HCT116 (cell line): ENCODE measurements at regions not wholly inside any gene's neighbourhood (a gene's known extent, or its start where the extent isn't known, plus 50 kb on each side); places are given as distances from the start of the nearest gene placed in this dataset.

Experiments
- ATAC-seq: fragments of 200-7000 bp; cut with Tn5 transposase; 2 replicates; pipeline ENCODE4 v1.9.1; 2020; ENCODE audit warnings: mild to moderate bottlenecking, moderate library complexity
- BruUV-seq: library from RNA; stranded (reverse); fragments of 400-500 nt; replicated peaks from 2 replicates; lab custom pipeline; 2021; lab: Mats Ljungman, UMichigan
- CTCF ChIA-PET: fragments of 300-600 bp; sonication (Branson Sonifier 250); formaldehyde crosslinking; loops from one replicate; lab custom pipeline; 2021; ENCODE audit warnings: antibody characterized with exemption; lab: Charles Lee
- POLR2A ChIA-PET: fragments of 300-600, 350-600 bp; sonication (Branson Sonifier 250); formaldehyde crosslinking; loops from one replicate; lab custom pipeline; 2021; ENCODE audit warnings: antibody characterized with exemption; lab: Charles Lee
- RAD21 ChIA-PET, 2 experiments: fragments of 300-600 bp; sonication (Branson Sonifier 250); formaldehyde crosslinking; loops; one replicate each; lab custom pipeline; 2023; ENCODE audit warnings: low total read pairs in 2 of 2; ENCODE audit not compliant: uncharacterized antibody in 2 of 2, unreplicated experiment in 2 of 2, low non-redundant PET in 1 of 2; lab: Charles Lee
- DNase-seq: peaks from one replicate; pipeline ENCODE4 v3.0.0-alpha.2; 2010; ENCODE audit warnings: low read depth, low spot score
- H2AFZ ChIP-seq: fragments of 200-600 bp; shearing (Covaris generic), sonication (generic); 2 replicates; pipeline ENCODE4 v1.6.1; 2017; ENCODE audit warnings: low read depth, mixed run types, mixed read lengths, antibody characterized with exemption, low read length; ENCODE audit not compliant: poor library complexity, severe bottlenecking
- H3K27ac ChIP-seq: 2 replicates; pipeline ENCODE4 v1.5.1; 2012; ENCODE audit warnings: low read depth, low read length
- H3K27me3 ChIP-seq: fragments of 200-600 bp; sonication (generic); 2 replicates; pipeline ENCODE4 v1.6.1; 2016; ENCODE audit warnings: mixed run types, low read length, mixed read lengths; ENCODE audit not compliant: insufficient read depth
- H3K36me3 ChIP-seq, 2 experiments: fragments of 200-500 bp in 1 of 2; fragments of 200-600 bp in 1 of 2; sonication (Bioruptor generic) in 1 of 2; sonication (generic) in 1 of 2; 2 replicates each; pipeline versions ENCODE4 v1.5.1 to v1.6.1; 2014 to 2016; ENCODE audit warnings: low read length in 2 of 2, inconsistent platforms in 1 of 2, mixed read lengths in 1 of 2, mixed run types in 1 of 2; ENCODE audit not compliant: insufficient read depth in 2 of 2, control insufficient read depth in 1 of 2
- H3K4me1 ChIP-seq, 2 experiments: fragments of 200-600 bp in 1 of 2; sonication (generic) in 1 of 2; 2 replicates each; pipeline versions ENCODE4 v1.5.1 to v1.6.1; 2012 to 2017; ENCODE audit warnings: low read length in 2 of 2, inconsistent platforms in 1 of 2, mild to moderate bottlenecking in 1 of 2, mixed read lengths in 1 of 2, mixed run types in 1 of 2, moderate library complexity in 1 of 2; ENCODE audit not compliant: insufficient read depth in 2 of 2, control insufficient read depth in 1 of 2
- H3K4me2 ChIP-seq: fragments of 200-600 bp; sonication (generic); 2 replicates; pipeline ENCODE4 v1.6.1; 2017; ENCODE audit warnings: mixed run types, low read length, mixed read lengths
- H3K4me3 ChIP-seq, 2 experiments: fragments of 200-600 bp in 1 of 2; sonication (generic) in 1 of 2; replicated peaks in 1 of 2; 2 replicates each; pipeline ENCODE4 v1.5.1; 2011 to 2016; ENCODE audit warnings: low read length in 2 of 2, control low read depth in 1 of 2, low read depth in 1 of 2, mild to moderate bottlenecking in 1 of 2, mixed read lengths in 1 of 2, mixed run types in 1 of 2
- H3K79me2 ChIP-seq: fragments of 200-600 bp; sonication (generic); 2 replicates; pipeline ENCODE4 v1.6.1; 2017; ENCODE audit warnings: mild to moderate bottlenecking, mixed run types, low read length, moderate library complexity, mixed read lengths; ENCODE audit not compliant: insufficient read depth
- H3K9ac ChIP-seq: fragments of 200-600 bp; sonication (generic); 2 replicates; pipeline ENCODE4 v1.6.1; 2016; ENCODE audit warnings: low read length, mixed read lengths
- H3K9me2 ChIP-seq: fragments of 200-600 bp; sonication (generic), shearing (Covaris generic); 2 replicates; pipeline ENCODE4 v1.6.1; 2017; ENCODE audit warnings: mixed run types, mild to moderate bottlenecking, moderate library complexity; ENCODE audit not compliant: insufficient read depth
- H3K9me3 ChIP-seq, 2 experiments: fragments of 200-500 bp in 1 of 2; fragments of 200-600 bp in 1 of 2; sonication (Bioruptor generic) in 1 of 2; sonication (generic) in 1 of 2; 2 replicates each; pipeline ENCODE4 v1.6.1; 2014 to 2017; ENCODE audit warnings: low read length in 2 of 2, mixed read lengths in 2 of 2, inconsistent platforms in 1 of 2, low read depth in 1 of 2, mild to moderate bottlenecking in 1 of 2, mixed run types in 1 of 2, moderate library complexity in 1 of 2; ENCODE audit not compliant: control insufficient read depth in 1 of 2, insufficient read depth in 1 of 2
- H4K20me1 ChIP-seq: fragments of 200-600 bp; sonication (generic), shearing (Covaris generic); 2 replicates; pipeline ENCODE4 v1.6.1; 2017; ENCODE audit warnings: mixed run types, mild to moderate bottlenecking, moderate library complexity; ENCODE audit not compliant: insufficient read depth
- EZH2phosphoT487 ChIP-seq: fragments of 200-600 bp; IDR thresholded peaks from 2 replicates; pipeline ENCODE4 v1.6.1; 2018; ENCODE audit warnings: antibody characterized with exemption, borderline replicate concordance
- POLR2A ChIP-seq: IDR thresholded peaks from 2 replicates; pipeline ENCODE4 v1.7.0; 2011; ENCODE audit warnings: borderline replicate concordance; ENCODE audit not compliant: insufficient read depth, insufficient read length; ENCODE audit errors: extremely low read depth
- RAD21 ChIP-seq: IDR thresholded peaks from 2 replicates; pipeline ENCODE4 v1.6.1; 2012; ENCODE audit warnings: low read depth, mild to moderate bottlenecking
- YY1 ChIP-seq: IDR thresholded peaks from 2 replicates; pipeline ENCODE4 v1.6.1; 2011; ENCODE audit warnings: low read length, low read depth, moderate library complexity, mild to moderate bottlenecking; ENCODE audit not compliant: insufficient replicate concordance; ENCODE audit errors: extremely low read depth
- ZNF274 ChIP-seq: fragments of 200-500 bp; sonication (Bioruptor generic); IDR thresholded peaks from 2 replicates; pipeline ENCODE4 v1.6.1; 2014; ENCODE audit warnings: mild to moderate bottlenecking, low read depth, low read length, inconsistent platforms
- intact Hi-C: fragments of 100-400 bp; cut with micrococcal nuclease; formaldehyde crosslinking; loops from 2 replicates; pipeline ENCODE4 v1.10.0; 2022
- TF ChIP-seq, protein P1 (sequence below): IDR thresholded peaks from 2 replicates; pipeline ENCODE4 v1.6.1; 2011; ENCODE audit warnings: mild to moderate bottlenecking, low read length, moderate library complexity; ENCODE audit not compliant: insufficient replicate concordance; ENCODE audit errors: extremely low read depth
- TF ChIP-seq, protein P2 (sequence below): IDR thresholded peaks from 2 replicates; pipeline ENCODE4 v1.6.1; 2012; ENCODE audit warnings: low read depth

DNA sequence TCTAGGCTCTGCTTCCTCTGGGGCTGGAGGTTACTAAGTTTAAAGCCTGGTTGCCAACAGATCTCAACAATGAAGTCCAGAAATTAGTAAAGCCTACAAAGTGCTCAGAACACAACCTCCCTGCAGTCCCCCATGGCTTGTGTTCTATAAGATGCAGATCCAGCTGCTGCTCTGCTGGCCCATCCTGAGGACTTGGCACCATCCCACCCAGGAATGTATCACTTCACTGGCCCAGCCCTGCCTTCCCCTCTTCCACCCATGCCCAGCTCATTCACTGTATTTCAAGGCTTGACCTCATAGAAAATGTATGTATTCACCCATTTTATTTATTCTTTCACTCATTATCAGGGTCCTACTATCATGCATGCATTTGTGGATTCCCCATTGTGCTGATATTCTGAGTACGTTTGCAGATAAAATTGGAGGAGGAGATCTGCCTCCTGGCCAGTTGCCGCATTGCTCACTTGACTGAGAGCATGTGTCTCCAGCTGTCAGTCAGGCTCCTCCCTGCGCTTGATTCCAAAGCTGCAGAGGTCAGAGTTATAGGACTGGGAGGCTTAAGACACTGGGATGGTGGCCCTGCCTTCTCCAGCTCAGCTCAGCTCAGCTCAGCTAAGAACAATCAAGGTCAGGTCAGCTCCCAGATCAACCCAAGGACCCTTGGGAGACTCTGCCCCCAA is 104.8 kb downstream of the MAFB start:
- DNase-seq (no peak), ATAC-seq (no peak)
- H2AFZ ChIP-seq, result no peak overlapping the region
- H3K9ac ChIP-seq, result no peak overlapping the region
- no peaks in the 10 kb centered on the region for H3K79me2 ChIP-seq
- no TSS peak for BruUV-seq
- H3K4me1 ChIP-seq, result no peaks in the 10 kb centered on the region
- no peaks in the 10 kb centered on the region for H3K9me3 ChIP-seq
- H3K4me2 ChIP-seq, result no peak overlapping the region
- H3K9me2 ChIP-seq, result no peaks in the 10 kb centered on the region
- H3K27ac ChIP-seq, result no peak overlapping the region
- POLR2A ChIA-PET, result no interaction called here
- no peaks in the 10 kb centered on the region for H3K36me3 ChIP-seq
- no peaks in the 10 kb centered on the region for H4K20me1 ChIP-seq
- H3K4me3 ChIP-seq, result no peak overlapping the region
- RAD21 ChIA-PET, result no interaction called here
- TF ChIP-seq YY1, result no peak
- no peak for TF ChIP-seq POLR2A
- no peak for TF ChIP-seq ZNF274
- no peak for TF ChIP-seq RAD21
- TF ChIP-seq EZH2phosphoT487, result no peak
- TF ChIP-seq, protein P1, sequence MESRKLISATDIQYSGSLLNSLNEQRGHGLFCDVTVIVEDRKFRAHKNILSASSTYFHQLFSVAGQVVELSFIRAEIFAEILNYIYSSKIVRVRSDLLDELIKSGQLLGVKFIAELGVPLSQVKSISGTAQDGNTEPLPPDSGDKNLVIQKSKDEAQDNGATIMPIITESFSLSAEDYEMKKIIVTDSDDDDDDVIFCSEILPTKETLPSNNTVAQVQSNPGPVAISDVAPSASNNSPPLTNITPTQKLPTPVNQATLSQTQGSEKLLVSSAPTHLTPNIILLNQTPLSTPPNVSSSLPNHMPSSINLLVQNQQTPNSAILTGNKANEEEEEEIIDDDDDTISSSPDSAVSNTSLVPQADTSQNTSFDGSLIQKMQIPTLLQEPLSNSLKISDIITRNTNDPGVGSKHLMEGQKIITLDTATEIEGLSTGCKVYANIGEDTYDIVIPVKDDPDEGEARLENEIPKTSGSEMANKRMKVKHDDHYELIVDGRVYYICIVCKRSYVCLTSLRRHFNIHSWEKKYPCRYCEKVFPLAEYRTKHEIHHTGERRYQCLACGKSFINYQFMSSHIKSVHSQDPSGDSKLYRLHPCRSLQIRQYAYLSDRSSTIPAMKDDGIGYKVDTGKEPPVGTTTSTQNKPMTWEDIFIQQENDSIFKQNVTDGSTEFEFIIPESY, result no peak
- TF ChIP-seq, protein P2, sequence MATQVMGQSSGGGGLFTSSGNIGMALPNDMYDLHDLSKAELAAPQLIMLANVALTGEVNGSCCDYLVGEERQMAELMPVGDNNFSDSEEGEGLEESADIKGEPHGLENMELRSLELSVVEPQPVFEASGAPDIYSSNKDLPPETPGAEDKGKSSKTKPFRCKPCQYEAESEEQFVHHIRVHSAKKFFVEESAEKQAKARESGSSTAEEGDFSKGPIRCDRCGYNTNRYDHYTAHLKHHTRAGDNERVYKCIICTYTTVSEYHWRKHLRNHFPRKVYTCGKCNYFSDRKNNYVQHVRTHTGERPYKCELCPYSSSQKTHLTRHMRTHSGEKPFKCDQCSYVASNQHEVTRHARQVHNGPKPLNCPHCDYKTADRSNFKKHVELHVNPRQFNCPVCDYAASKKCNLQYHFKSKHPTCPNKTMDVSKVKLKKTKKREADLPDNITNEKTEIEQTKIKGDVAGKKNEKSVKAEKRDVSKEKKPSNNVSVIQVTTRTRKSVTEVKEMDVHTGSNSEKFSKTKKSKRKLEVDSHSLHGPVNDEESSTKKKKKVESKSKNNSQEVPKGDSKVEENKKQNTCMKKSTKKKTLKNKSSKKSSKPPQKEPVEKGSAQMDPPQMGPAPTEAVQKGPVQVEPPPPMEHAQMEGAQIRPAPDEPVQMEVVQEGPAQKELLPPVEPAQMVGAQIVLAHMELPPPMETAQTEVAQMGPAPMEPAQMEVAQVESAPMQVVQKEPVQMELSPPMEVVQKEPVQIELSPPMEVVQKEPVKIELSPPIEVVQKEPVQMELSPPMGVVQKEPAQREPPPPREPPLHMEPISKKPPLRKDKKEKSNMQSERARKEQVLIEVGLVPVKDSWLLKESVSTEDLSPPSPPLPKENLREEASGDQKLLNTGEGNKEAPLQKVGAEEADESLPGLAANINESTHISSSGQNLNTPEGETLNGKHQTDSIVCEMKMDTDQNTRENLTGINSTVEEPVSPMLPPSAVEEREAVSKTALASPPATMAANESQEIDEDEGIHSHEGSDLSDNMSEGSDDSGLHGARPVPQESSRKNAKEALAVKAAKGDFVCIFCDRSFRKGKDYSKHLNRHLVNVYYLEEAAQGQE, result no peak
- intact Hi-C loops, result no loop called here
- peaks cover 25% of the 10 kb centered on the region; the same call in 1 of the 2 replicates for H3K27me3 ChIP-seq
- CTCF ChIA-PET, result no interaction called here
